ENCODE measurements at regions not wholly inside any gene's neighbourhood (a gene's known extent, or its start where the extent isn't known, plus 50 kb on each side); places are given as distances from the start of the nearest gene placed in this dataset.
A peak's percentile ranks its signal among the peaks of the same experiment; 100 is the strongest.

DNA sequence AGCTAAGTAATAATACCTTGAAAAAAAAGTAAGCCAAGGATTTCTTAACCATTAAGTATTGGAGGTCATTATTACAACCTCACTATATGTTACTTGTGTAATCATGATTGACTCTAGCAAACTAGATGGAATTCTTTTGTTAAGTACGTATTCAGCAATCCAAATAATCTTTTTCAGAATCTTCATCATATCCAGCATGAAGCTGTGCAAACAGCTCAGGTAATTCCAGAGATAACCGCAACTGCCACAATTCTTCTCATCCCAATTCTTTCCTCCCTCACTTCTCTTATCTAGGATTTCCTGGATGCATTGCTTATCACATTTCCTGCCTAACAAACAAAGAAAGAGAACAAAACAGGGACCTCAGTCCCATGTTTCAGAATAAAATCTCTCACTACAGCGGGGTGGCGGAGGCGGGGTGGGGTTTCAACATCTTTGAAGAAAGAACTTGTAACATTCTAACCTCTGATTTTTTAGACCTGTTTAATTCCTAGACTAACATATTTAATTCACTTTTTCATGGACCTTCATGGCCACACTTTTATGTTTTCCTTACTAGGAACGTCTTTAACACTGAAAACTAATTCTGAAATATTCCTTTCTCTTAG is 156.5 kb downstream of the POM121L12 start:
- Mint-ChIP-seq H3K27me3 (ENCODE audit: unreplicated experiment) (no peaks in the 10 kb centered on the region), H3K4me1 (ENCODE audit: unreplicated experiment) (peaks cover 23% of the 10 kb centered on the region), H3K27ac (ENCODE audit: unreplicated experiment) (peak overlapping the region; percentile 90), H3K9me3 (ENCODE audit: unreplicated experiment) (no peaks in the 10 kb centered on the region), H3K4me3 (ENCODE audit: unreplicated experiment) (no peak overlapping the region), H3K36me3 (ENCODE audit: low read depth, unreplicated experiment) (no peaks in the 10 kb centered on the region)
- DNase-seq (ENCODE audit: low spot score), result peak; percentile 24
- TF ChIP-seq, protein P1, sequence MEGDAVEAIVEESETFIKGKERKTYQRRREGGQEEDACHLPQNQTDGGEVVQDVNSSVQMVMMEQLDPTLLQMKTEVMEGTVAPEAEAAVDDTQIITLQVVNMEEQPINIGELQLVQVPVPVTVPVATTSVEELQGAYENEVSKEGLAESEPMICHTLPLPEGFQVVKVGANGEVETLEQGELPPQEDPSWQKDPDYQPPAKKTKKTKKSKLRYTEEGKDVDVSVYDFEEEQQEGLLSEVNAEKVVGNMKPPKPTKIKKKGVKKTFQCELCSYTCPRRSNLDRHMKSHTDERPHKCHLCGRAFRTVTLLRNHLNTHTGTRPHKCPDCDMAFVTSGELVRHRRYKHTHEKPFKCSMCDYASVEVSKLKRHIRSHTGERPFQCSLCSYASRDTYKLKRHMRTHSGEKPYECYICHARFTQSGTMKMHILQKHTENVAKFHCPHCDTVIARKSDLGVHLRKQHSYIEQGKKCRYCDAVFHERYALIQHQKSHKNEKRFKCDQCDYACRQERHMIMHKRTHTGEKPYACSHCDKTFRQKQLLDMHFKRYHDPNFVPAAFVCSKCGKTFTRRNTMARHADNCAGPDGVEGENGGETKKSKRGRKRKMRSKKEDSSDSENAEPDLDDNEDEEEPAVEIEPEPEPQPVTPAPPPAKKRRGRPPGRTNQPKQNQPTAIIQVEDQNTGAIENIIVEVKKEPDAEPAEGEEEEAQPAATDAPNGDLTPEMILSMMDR (IDR thresholded peaks at IDR 0.05; ENCODE audit: unreplicated experiment), result no peak

DNA sequence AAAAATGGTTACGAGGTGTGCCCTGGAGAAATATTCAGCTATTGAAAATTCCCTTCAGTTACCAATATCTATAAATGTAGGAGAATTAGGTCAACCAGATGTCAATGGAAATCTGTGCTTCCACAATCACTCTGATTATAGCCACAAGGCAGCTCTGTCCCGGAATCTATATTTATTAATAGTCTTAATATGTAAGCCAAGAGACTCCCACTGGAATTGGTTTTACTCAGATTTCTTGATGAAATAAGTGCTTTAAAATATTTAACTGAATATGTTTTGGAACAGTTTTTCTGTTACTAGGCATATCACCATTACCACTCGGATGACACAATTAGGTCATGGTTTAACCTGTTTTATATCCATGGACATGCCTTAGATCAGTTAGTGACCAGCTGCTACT is 169.6 kb downstream of the POM121L12 start:
- Mint-ChIP-seq H3K4me1 (ENCODE audit: unreplicated experiment) (peaks cover 11% of the 10 kb centered on the region), H3K27ac (ENCODE audit: unreplicated experiment) (no peak overlapping the region), H3K4me3 (ENCODE audit: unreplicated experiment) (no peak overlapping the region), H3K36me3 (ENCODE audit: low read depth, unreplicated experiment) (no peaks in the 10 kb centered on the region), H3K27me3 (ENCODE audit: unreplicated experiment) (peaks cover 2% of the 10 kb centered on the region), H3K9me3 (ENCODE audit: unreplicated experiment) (no peaks in the 10 kb centered on the region)
- TF ChIP-seq, protein P1 (IDR thresholded peaks at IDR 0.05; ENCODE audit: unreplicated experiment), result no peak
- no peak for DNase-seq (ENCODE audit: low spot score)

DNA sequence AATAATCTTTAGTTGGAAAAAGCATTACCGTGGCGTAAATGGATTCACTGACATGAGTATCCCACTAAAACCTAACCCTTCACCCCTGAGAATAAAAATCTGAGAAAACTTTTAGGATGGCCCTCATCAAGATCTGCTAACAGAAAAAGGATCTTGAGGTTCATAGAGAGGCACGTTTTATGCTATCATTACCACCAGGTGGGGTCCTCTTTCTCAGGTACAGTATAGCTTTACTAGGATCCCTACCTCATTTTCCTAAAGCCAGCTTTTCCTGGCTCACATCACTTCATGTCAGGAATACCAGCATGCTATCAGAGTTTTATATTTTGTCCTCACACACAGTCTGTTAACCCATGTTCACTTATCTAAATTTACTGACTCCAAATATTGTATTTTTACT is 173.7 kb downstream of the POM121L12 start:
- Mint-ChIP-seq H3K36me3 (ENCODE audit: low read depth, unreplicated experiment) (peaks cover 6% of the 10 kb centered on the region), H3K9me3 (ENCODE audit: unreplicated experiment) (peaks cover 7% of the 10 kb centered on the region), H3K4me3 (ENCODE audit: unreplicated experiment) (no peak overlapping the region), H3K27ac (ENCODE audit: unreplicated experiment) (no peak overlapping the region), H3K4me1 (ENCODE audit: unreplicated experiment) (no peaks in the 10 kb centered on the region), H3K27me3 (ENCODE audit: unreplicated experiment) (no peaks in the 10 kb centered on the region)
- TF ChIP-seq, protein P1 (IDR thresholded peaks at IDR 0.05; ENCODE audit: unreplicated experiment), result no peak
- no peak for DNase-seq (ENCODE audit: low spot score)

DNA sequence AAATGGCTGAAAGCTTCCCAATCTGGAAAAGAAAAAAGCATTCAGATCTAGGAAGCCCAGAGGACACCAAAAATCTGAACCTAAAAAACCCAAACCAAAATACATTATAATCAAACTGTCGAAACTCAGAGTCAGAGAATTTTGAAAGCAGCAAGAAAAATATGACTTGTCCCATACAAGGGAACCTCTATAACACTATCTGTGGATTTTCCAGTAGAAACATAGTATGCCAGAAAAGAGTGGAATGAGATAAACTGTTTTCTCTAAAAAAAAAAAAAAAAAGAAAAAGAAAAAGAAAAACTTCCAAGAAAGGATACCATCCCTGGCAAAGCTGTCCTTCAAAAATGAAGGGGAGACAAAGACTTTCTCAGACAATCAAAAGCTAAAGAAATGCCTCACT is 179.0 kb downstream of the POM121L12 start:
- no peak overlapping the region for H3K4me3 Mint-ChIP-seq (ENCODE audit: unreplicated experiment)
- no peaks in the 10 kb centered on the region for H3K4me1 Mint-ChIP-seq (ENCODE audit: unreplicated experiment)
- no peak for DNase-seq (ENCODE audit: low spot score)
- no peak overlapping the region for H3K27ac Mint-ChIP-seq (ENCODE audit: unreplicated experiment)
- TF ChIP-seq, protein P1 (IDR thresholded peaks at IDR 0.05; ENCODE audit: unreplicated experiment), result no peak
- H3K27me3 Mint-ChIP-seq (ENCODE audit: unreplicated experiment), result no peaks in the 10 kb centered on the region
- peaks cover 11% of the 10 kb centered on the region for H3K36me3 Mint-ChIP-seq (ENCODE audit: low read depth, unreplicated experiment)
- peaks cover 25% of the 10 kb centered on the region for H3K9me3 Mint-ChIP-seq (ENCODE audit: unreplicated experiment)

DNA sequence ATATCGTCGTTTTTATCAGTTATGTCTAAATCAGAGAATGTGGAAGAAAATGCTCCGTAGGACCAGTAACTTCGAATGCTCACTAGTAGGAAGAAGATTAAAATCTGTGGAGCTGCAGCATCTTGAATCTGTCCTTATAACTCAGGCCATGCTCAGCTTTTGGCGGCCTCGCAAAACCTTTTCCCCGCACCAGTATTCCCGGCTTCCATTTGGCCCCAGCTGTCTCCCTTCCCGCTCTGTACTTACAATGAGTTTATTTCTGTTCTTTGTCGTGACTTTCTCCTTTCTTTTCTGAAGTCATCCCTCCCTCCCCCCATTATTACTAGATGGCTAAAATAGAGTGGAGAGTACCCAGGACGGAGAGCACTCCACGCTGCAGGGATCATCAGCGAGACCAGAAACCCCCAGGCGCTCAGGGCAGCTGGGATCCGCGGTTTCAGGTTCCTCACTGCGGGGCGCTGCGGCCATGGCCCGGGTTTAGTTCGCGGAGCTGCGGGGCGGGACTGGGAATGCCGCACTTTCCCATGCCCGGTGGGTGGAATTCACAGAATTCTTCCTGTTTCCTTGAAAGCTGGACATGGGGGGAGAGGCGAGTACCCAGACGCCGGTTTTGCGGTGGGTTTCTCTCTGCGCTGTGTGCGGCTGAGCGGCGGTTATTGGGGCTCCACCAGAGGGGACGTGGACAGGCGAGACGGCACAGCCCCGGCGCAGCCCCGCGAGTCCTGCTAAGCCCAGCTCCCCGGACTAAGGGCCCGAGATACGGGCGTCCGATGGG is 183.5 kb downstream of the POM121L12 start:
- H3K4me3 Mint-ChIP-seq (ENCODE audit: unreplicated experiment), result peak overlapping the region; percentile 87
- TF ChIP-seq, protein P1 (IDR thresholded peaks at IDR 0.05; ENCODE audit: unreplicated experiment), result no peak
- H3K27ac Mint-ChIP-seq (ENCODE audit: unreplicated experiment), result peak overlapping the region; percentile 18
- no peaks in the 10 kb centered on the region for H3K4me1 Mint-ChIP-seq (ENCODE audit: unreplicated experiment)
- no peaks in the 10 kb centered on the region for H3K27me3 Mint-ChIP-seq (ENCODE audit: unreplicated experiment)
- peak; percentile 30 for DNase-seq (ENCODE audit: low spot score)
- peaks cover 20% of the 10 kb centered on the region for H3K9me3 Mint-ChIP-seq (ENCODE audit: unreplicated experiment)
- peaks cover 7% of the 10 kb centered on the region for H3K36me3 Mint-ChIP-seq (ENCODE audit: low read depth, unreplicated experiment)

Data from endothelial cell (in vitro differentiated cells).